Fibroblast of upper back skin (primary cell): ENCODE measurements at regions not wholly inside any gene's neighbourhood (a gene's known extent, or its start where the extent isn't known, plus 50 kb on each side); places are given as distances from the start of the nearest gene placed in this dataset.

Experiments used
- DNase-seq: peaks from one replicate; pipeline ENCODE4 v3.0.0-alpha.2; 2013

- no peak for DNase-seq
Measured at GRCh38 chr21:22044431-22044830, 1046.2 kb downstream of the NCAM2 start.

GRCh38 chr21:22046576-22046975 is 1048.4 kb downstream of the NCAM2 start:
- no peak for DNase-seq

GRCh38 chr21:22056904-22057303 is 1058.7 kb downstream of the NCAM2 start:
- no peak for DNase-seq

GRCh38 chr21:22062472-22063139 is 1064.4 kb downstream of the NCAM2 start:
- DNase-seq, result no peak

GRCh38 chr21:22063140-22063539 is 1064.9 kb downstream of the NCAM2 start:
- DNase-seq, result no peak

GRCh38 chr21:22076471-22076870 is 1078.3 kb downstream of the NCAM2 start:
- DNase-seq, result no peak

GRCh38 chr21:22083899-22084298 is 1085.7 kb downstream of the NCAM2 start:
- DNase-seq, result no peak

GRCh38 chr21:22096314-22096713 is 1098.1 kb downstream of the NCAM2 start:
- DNase-seq, result no peak

GRCh38 chr21:22106720-22107410 is 1108.7 kb downstream of the NCAM2 start:
- no peak for DNase-seq

- DNase-seq, result no peak
Measured at GRCh38 chr21:22115746-22116145, 1117.5 kb downstream of the NCAM2 start.

GRCh38 chr21:22120616-22121266 is 1122.5 kb downstream of the NCAM2 start:
- DNase-seq, result peak; percentile 1

GRCh38 chr21:22125581-22125980 is 1127.4 kb downstream of the NCAM2 start:
- no peak for DNase-seq

- no peak for DNase-seq
Measured at GRCh38 chr21:22128671-22129070, 1130.5 kb downstream of the NCAM2 start.

GRCh38 chr21:22132358-22133071 is 1134.3 kb downstream of the NCAM2 start:
- DNase-seq, result no peak

GRCh38 chr21:22136740-22137139 is 1138.5 kb downstream of the NCAM2 start:
- no peak for DNase-seq

GRCh38 chr21:22138297-22139016 is 1140.2 kb downstream of the NCAM2 start:
- no peak for DNase-seq

- DNase-seq, result no peak
Measured at GRCh38 chr21:22145545-22145944, 1147.3 kb downstream of the NCAM2 start.

GRCh38 chr21:22154579-22155274 is 1156.5 kb downstream of the NCAM2 start:
- DNase-seq, result no peak

- DNase-seq, result no peak
Measured at GRCh38 chr21:22164912-22165311, 1166.7 kb downstream of the NCAM2 start.

GRCh38 chr21:22174746-22175145 is 1176.5 kb downstream of the NCAM2 start:
- DNase-seq, result peak; percentile 19

- DNase-seq, result no peak
Measured at GRCh38 chr21:22189278-22189677, 1191.1 kb downstream of the NCAM2 start.

- DNase-seq, result no peak
Measured at GRCh38 chr21:22191581-22191980, 1193.4 kb downstream of the NCAM2 start.
